Vagina (tissue), 2 donors: ENCODE measurements at regions not wholly inside any gene's neighbourhood (a gene's known extent, or its start where the extent isn't known, plus 50 kb on each side); places are given as distances from the start of the nearest gene placed in this dataset.

Experiments
- CTCF ChIP-seq, 3 experiments: fragments of 450-650 bp in 2 of 3; fragments of 200-600 bp in 1 of 3; sonication (generic) in 1 of 3; IDR thresholded peaks; one replicate each; pipeline ENCODE4 v1.5.1; 2017 to 2019; ENCODE audit warnings: antibody characterized with exemption in 3 of 3, mild to moderate bottlenecking in 2 of 3, moderate library complexity in 2 of 3
- POLR2A ChIP-seq, 2 donors: fragments of 450-650 bp; IDR thresholded peaks; one replicate each; pipeline ENCODE4 v1.6.1; 2017; ENCODE audit warnings: antibody characterized with exemption in 2 of 2, mild to moderate bottlenecking in 2 of 2, moderate library complexity in 2 of 2
- POLR2AphosphoS5 ChIP-seq, 2 donors: sonication (generic); formaldehyde crosslinking; IDR thresholded peaks; one replicate each; pipeline ENCODE4 v1.9.0; 2017; ENCODE audit warnings: antibody characterized with exemption in 2 of 2, mild to moderate bottlenecking in 2 of 2, low read depth in 1 of 2; ENCODE audit not compliant: insufficient read depth in 1 of 2

- no peak for TF ChIP-seq CTCF (IDR thresholded peaks at IDR 0.05)
- no peak for TF ChIP-seq POLR2A (IDR thresholded peaks at IDR 0.05)
- no peak for TF ChIP-seq POLR2AphosphoS5 (IDR thresholded peaks at IDR 0.05; ENCODE audit: insufficient read depth in 1 of 2, low read depth in 1 of 2)
These were observed 380.5 kb upstream of the AUTS2 start for GRCh38 chr7:69217516-69218350.
